ENCODE measurements at regions not wholly inside any gene's neighbourhood (a gene's known extent, or its start where the extent isn't known, plus 50 kb on each side); places are given as distances from the start of the nearest gene placed in this dataset.

DNA sequence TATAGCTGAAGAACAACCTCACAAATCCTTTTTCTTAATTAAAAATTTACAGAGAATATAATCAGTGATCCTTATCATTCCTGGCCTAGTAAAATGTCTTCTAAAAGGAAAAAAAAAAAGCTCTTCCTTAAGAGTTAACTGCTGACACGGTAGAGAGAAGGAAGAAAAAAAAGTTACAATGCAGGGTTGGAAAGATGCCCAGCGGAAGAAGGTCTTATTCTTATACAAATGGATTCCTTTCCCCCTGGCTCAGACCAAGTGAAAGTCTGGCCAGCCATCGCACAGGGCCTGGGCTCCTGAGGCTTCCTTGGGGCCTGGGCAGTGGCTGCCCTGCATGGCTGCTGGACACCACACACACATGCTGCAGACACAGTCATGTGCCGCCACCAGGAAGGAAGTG, 688.6 kb downstream of the TENT5A start:
- TF ChIP-seq, protein P1, sequence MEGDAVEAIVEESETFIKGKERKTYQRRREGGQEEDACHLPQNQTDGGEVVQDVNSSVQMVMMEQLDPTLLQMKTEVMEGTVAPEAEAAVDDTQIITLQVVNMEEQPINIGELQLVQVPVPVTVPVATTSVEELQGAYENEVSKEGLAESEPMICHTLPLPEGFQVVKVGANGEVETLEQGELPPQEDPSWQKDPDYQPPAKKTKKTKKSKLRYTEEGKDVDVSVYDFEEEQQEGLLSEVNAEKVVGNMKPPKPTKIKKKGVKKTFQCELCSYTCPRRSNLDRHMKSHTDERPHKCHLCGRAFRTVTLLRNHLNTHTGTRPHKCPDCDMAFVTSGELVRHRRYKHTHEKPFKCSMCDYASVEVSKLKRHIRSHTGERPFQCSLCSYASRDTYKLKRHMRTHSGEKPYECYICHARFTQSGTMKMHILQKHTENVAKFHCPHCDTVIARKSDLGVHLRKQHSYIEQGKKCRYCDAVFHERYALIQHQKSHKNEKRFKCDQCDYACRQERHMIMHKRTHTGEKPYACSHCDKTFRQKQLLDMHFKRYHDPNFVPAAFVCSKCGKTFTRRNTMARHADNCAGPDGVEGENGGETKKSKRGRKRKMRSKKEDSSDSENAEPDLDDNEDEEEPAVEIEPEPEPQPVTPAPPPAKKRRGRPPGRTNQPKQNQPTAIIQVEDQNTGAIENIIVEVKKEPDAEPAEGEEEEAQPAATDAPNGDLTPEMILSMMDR (IDR thresholded peaks at IDR 0.05 in 2 of 3, conservative IDR thresholded peaks at IDR 0.05 in 1 of 3; ENCODE audit: borderline replicate concordance in 1 of 3, insufficient read depth in 1 of 3, low read depth in 2 of 3, low read length in 2 of 3), result no peak
- TF ChIP-seq POLR2A (IDR thresholded peaks at IDR 0.05; ENCODE audit: borderline replicate concordance, extremely low read depth, insufficient read depth, insufficient read length), result no peak
- TF ChIP-seq EZH2 (IDR thresholded peaks at IDR 0.05), result no peak
- no peak for TF ChIP-seq FOSL1 (IDR thresholded peaks at IDR 0.05; ENCODE audit: low read depth)
- no peak for TF ChIP-seq POLR2AphosphoS5 (IDR thresholded peaks at IDR 0.05; ENCODE audit: low read depth, low read length)
- TF ChIP-seq, protein P2, sequence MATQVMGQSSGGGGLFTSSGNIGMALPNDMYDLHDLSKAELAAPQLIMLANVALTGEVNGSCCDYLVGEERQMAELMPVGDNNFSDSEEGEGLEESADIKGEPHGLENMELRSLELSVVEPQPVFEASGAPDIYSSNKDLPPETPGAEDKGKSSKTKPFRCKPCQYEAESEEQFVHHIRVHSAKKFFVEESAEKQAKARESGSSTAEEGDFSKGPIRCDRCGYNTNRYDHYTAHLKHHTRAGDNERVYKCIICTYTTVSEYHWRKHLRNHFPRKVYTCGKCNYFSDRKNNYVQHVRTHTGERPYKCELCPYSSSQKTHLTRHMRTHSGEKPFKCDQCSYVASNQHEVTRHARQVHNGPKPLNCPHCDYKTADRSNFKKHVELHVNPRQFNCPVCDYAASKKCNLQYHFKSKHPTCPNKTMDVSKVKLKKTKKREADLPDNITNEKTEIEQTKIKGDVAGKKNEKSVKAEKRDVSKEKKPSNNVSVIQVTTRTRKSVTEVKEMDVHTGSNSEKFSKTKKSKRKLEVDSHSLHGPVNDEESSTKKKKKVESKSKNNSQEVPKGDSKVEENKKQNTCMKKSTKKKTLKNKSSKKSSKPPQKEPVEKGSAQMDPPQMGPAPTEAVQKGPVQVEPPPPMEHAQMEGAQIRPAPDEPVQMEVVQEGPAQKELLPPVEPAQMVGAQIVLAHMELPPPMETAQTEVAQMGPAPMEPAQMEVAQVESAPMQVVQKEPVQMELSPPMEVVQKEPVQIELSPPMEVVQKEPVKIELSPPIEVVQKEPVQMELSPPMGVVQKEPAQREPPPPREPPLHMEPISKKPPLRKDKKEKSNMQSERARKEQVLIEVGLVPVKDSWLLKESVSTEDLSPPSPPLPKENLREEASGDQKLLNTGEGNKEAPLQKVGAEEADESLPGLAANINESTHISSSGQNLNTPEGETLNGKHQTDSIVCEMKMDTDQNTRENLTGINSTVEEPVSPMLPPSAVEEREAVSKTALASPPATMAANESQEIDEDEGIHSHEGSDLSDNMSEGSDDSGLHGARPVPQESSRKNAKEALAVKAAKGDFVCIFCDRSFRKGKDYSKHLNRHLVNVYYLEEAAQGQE (IDR thresholded peaks at IDR 0.05; ENCODE audit: low read depth), result no peak
- no peak for TF ChIP-seq CEBPB (IDR thresholded peaks at IDR 0.05; ENCODE audit: low read depth)
- TF ChIP-seq EZH2phosphoT487 (IDR thresholded peaks at IDR 0.05; ENCODE audit: borderline replicate concordance), result no peak
- TF ChIP-seq, protein P3, sequence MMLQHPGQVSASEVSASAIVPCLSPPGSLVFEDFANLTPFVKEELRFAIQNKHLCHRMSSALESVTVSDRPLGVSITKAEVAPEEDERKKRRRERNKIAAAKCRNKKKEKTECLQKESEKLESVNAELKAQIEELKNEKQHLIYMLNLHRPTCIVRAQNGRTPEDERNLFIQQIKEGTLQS (IDR thresholded peaks at IDR 0.05), result no peak
- no peak for TF ChIP-seq RAD21 (IDR thresholded peaks at IDR 0.05; ENCODE audit: low read depth)
- TF ChIP-seq SP1 (IDR thresholded peaks at IDR 0.05; ENCODE audit: low read depth), result no peak
- TF ChIP-seq ELF1 (IDR thresholded peaks at IDR 0.05; ENCODE audit: borderline replicate concordance, low read depth), result no peak
- TF ChIP-seq, protein P4, sequence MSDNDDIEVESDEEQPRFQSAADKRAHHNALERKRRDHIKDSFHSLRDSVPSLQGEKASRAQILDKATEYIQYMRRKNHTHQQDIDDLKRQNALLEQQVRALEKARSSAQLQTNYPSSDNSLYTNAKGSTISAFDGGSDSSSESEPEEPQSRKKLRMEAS (IDR thresholded peaks at IDR 0.05), result no peak
